D721Med (cell line): ENCODE measurements at regions not wholly inside any gene's neighbourhood (a gene's known extent, or its start where the extent isn't known, plus 50 kb on each side); places are given as distances from the start of the nearest gene placed in this dataset.
A peak's percentile ranks its signal among the peaks of the same experiment; 100 is the strongest.

Experiments used
- DNase-seq: peaks from one replicate; pipeline ENCODE4 v3.0.0; 2011; ENCODE audit warnings: low spot score; ENCODE audit not compliant: insufficient read length
- FAIRE-seq: peaks from 2 replicates; lab custom pipeline; 2011; peaks lifted over from hg19 to GRCh38; lab: Jason Lieb, UNC
- TF ChIP-seq, protein P1 (sequence below): IDR thresholded peaks from 2 replicates; pipeline ENCODE4 v1.5.1; 2012; ENCODE audit warnings: mild to moderate bottlenecking, control low read depth; ENCODE audit not compliant: insufficient read depth; ENCODE audit errors: missing control alignments

DNA sequence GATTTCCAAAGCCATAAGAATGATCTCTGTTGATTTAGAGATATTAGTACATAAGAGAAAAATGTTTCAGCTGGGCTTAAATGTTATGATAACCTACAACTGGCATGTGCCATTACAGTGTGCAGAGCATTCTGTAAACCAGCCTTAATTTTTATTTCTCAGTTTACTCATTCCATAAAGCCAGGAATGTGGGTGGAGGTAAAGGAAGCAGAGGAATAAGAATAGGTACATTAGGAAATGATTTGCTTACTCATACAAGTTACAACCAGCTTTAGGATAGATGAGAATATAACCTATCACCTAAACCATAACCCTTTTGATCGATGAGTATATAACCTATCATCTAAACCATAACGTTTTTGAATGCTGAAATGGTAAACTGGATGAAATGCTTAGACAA lies 1394.7 kb upstream of the ACVR2A start:
- FAIRE-seq: no peak
- TF ChIP-seq, protein P1, sequence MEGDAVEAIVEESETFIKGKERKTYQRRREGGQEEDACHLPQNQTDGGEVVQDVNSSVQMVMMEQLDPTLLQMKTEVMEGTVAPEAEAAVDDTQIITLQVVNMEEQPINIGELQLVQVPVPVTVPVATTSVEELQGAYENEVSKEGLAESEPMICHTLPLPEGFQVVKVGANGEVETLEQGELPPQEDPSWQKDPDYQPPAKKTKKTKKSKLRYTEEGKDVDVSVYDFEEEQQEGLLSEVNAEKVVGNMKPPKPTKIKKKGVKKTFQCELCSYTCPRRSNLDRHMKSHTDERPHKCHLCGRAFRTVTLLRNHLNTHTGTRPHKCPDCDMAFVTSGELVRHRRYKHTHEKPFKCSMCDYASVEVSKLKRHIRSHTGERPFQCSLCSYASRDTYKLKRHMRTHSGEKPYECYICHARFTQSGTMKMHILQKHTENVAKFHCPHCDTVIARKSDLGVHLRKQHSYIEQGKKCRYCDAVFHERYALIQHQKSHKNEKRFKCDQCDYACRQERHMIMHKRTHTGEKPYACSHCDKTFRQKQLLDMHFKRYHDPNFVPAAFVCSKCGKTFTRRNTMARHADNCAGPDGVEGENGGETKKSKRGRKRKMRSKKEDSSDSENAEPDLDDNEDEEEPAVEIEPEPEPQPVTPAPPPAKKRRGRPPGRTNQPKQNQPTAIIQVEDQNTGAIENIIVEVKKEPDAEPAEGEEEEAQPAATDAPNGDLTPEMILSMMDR: no peak
- DNase-seq: no peak

DNA sequence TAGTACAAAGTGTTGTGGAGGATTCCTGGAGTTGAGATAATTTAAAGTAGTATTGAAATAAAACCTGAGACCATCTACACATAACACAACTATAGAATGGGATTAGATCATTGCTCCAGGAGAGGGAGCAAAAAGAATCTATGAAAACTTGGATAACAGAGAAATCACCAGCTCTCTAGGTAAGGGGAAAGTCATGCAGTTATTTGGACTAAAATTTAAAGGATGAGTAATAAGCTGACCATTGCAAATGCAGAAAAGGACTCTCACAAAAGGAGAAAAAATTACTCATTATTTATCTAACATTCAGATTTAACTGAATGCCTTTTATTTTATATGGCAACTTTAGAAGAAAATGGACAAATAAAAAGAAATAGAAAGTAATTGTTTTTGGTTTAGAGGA lies 1399.8 kb upstream of the ACVR2A start:
- FAIRE-seq (no peak), DNase-seq (no peak)

DNA sequence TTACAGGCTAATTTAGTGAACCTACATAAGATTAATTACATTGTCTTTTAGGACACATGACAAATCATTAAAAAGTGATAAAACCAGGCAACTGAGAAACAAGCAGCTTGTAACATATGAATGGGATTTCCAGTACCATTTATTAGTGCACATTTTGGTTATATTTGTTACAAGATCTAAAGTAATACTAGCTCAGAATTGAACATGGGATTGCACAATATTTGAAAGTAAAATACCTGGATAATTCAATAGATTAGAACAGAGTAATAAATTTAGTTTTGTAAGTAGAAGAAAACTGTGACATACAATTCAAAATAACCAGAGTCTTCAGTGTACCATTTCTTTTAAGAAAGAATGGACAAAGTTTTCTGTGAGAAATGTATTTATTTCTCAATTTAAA lies 1400.7 kb upstream of the ACVR2A start:
- no peak for FAIRE-seq
- TF ChIP-seq, protein P1: no peak
- no peak for DNase-seq

More for the DNA sequence above, 1399.8 kb upstream of the ACVR2A start:
- TF ChIP-seq, protein P1: no peak

DNA sequence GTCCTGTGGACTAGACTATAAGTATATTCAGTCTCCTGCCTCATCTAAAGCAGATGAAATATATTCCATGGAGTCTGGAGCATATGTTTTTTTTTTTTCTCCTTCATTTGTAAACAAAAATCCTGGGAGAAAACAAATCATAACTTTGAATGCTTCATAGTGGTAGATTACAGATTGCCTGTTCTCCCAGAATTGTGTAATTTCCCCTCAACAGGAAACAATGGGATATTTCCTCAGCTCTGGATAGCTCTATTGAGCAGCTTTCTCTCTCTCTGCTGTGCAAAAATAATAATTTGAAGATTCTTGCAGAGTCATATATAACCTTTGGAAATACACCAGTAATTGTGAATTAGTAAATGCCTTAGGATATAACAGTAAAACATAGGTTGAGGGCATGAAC lies 1406.6 kb upstream of the ACVR2A start:
- DNase-seq (no peak), FAIRE-seq (peak; percentile 16)
- TF ChIP-seq, protein P1: no peak

DNA sequence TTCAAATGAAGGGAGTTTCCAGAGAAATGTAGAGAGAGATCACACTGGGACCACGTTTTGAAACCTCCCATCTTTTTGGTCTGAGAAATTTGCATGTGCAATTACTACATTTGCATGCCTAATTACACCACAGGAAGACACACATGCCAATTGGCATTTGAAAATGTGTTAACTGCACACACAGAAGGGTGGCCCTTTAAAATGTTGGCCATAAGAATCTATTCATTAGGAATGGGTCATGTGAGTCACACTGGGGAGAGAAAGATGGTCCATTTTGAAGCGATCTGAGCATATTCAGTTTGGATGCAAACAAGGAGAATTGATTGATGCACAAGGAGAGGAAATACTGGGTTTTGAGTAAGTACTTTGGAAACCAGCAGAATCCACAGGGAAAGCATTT lies 1407.1 kb upstream of the ACVR2A start:
- FAIRE-seq (no peak), DNase-seq (no peak)
- TF ChIP-seq, protein P1: no peak

DNA sequence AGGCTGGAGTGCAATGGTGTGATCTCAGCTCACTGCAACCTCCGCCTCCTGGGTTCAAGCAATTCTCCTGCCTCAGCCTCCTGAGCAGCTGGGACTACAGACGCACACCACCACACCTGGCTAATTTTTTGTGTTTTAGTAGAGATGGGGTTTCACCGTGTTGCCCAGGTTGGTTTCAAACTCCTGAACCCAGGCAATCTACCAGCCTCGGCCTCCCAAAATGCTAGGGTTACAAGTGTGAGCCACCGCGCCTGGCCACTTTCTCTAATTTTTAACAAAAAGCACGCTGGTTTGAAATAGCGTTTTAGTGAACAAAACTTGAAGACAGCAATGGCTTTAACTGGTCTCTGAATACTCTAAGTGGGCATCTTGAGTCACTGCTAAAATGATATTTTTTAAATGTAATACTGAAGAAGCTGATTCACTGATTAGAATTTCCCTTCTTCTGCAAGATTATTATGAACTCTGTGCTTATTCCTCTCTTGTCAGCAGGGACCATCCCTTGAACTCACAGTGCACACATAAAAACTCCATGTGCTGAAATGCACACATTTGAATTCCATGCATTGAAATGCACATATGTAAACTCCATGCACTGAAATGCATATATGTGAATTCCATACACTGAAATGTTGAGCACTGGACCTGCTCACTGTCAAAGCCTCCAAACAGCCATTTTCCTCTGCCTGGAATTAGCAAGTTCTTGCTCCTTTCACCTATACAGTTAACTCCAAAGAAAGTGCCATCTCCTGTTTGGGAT lies 1411.5 kb upstream of the ACVR2A start:
- TF ChIP-seq, protein P1: no peak
- FAIRE-seq (no peak), DNase-seq (no peak)

DNA sequence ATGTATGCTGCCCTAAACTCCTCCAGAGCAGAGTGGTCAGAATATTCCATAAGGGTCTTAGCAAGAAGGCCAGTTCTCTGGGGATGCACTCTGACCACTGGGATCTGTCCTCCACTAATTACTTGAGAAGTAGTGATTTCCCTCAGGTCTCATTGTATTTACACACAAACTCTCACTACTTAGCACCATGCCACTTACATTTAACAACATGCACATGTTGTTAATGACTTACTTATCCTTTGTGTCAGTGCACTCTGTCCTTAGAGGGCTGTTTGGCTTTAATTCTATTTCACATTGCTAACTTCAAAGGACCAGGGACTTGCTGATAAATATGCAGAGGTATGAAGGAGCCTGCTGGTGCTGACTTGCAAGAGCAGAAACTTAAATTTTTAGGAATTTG lies 1415.5 kb upstream of the ACVR2A start:
- TF ChIP-seq, protein P1: no peak
- DNase-seq (no peak), FAIRE-seq (no peak)
